Right ventricle myocardium inferior (tissue), 1 donor: ENCODE measurements at regions not wholly inside any gene's neighbourhood (a gene's known extent, or its start where the extent isn't known, plus 50 kb on each side); places are given as distances from the start of the nearest gene placed in this dataset.

Experiments
- ATAC-seq: fragments of 200-7000 bp; cut with Tn5 transposase; one replicate; pipeline ENCODE4 v1.9.1; 2020; ENCODE audit warnings: mild to moderate bottlenecking, moderate library complexity
- DNase-seq: peaks from one replicate; pipeline ENCODE4 v3.0.0; 2021; ENCODE audit errors: missing footprints
- intact Hi-C: fragments of 100-400 bp; cut with DNase I; formaldehyde crosslinking; loops from one replicate; pipeline ENCODE4 v1.11.0; 2022
- donor health status: DM: no; HTN: yes; CAD: no; lungs with severe emphysema.

DNA sequence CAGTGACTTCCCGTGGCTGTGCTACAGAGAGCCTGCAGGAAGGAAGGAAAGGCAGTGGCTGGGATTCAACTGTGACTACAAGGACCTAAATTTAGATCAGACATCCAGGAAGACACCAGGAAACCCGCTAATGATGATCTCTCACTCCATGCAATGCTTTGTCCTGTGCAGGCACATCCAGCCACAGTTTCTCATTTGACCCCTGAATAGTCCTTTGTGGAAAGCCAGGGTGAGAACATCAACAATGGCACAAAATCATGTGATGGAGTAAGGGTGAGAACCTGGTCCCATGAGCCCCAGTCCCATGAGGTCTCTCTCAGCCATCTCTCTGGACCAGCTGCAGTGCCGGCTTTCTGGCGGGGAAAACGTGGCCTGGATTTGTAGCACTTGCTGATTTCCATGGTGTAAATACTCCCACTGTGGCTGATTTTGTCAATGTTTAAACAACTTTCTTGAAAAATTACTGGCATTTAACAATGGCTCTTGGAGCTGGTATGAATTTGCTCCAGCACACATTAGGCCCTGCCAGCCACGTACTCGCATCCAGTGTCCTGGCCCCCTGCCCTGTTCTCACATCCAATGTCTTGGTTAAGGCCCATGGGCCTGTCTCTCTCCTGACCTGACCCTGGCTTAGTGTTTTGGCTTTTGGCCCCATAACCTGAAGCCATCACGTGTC, 159.0 kb upstream of the HAAO start:
- peak; percentile 58 for ATAC-seq
- no peak for DNase-seq
- intact Hi-C loops: no loop called here

DNA sequence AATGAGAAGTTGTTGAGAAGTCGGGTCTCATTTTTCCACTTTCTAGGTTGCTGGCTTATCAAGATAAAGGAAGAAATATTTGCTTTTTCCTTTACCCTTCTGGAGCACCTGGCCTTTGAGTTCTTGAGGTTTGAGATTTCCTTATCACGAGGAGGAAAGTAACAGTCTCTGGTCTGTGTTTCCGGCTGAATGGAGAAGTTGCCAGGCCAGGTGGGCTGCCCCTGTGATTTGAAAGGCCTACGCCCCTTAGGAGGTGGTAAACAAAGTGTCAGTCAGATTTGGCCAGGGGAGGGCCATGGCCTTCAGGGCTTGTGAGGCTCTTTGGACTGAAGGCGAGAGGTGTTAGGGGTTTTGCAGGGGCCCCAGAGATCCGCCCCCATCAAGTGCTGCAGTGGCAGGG, 156.7 kb upstream of the HAAO start:
- DNase-seq: no peak
- ATAC-seq: no peak
- intact Hi-C loops: loop anchor here (5.0 kb wide), 2 partner anchors 533 to 593 kb away; no protein-coding TSS in a partner anchor

DNA sequence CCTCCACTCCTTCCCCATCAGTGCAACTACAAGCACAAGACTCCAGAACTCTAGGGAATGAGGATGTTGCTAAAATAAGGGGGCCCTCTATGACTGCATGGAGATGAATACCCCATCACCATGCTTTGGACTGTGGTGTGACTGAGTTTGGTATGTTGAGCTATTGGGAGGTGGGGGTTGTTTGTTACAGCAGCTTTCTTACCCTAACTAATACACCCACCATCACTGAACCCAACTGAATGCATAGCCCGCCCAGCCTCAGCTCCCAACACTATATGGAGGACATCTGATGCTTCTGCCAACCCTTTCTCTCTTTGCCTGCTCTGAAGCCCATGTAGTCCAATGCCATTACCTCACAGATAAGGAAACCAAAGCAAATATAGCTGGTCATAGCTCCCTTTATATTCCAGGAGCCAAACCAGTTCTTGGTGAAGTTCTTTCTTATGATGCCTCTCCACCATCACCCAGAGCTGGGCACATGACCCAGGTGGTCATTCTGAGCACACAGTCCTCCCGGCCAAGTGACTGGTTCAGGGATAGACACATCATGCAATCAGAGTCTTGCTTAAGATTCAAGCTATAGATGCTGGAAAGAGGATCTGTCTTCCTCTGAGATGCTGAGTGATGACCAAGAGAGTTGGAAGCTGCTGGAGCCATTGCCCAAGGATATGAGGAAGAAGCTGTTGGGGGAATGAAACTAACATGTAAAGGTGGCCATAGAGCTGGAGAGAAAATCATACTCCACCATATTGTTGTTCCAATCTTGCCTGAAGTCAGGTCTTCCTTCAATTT, 155.6 kb upstream of the HAAO start:
- ATAC-seq: no peak
- intact Hi-C loops: loop anchor here (2.0 to 5.0 kb wide), 3 partner anchors 279 to 594 kb away; partner anchors contain the start of gene ZFP36L2
- no peak for DNase-seq

DNA sequence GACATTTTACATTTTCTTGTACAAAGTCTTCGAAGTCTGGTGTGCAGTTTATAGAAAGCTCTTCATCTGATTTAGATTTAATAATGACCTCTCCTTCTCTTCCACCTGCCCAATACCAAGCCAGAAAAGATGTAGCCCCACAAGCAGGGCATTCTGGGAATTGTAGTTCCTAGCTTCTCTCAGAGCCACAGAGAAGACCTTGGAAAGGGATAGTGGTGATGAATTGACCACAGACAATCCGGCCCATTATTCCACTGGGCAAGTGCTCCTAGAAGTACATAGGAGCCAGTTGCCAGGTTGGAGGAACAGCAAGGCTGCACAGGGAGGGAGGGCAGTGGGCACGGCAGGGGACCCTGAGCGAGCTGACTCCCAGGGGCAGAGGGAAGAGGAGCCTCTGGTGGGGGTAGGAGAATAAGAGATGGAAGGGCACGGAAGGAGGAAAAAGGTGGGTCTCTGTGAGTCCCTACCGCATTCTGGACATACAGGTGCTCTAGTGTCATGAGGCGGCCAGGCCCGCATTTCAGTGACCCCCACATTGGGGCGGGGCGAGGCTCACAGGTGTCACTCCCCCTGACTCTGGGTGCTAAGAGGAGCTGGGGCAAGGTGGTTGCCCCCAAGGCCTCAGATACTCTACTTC, 152.5 kb upstream of the HAAO start:
- ATAC-seq (no peak), DNase-seq (no peak)
- intact Hi-C loops: loop anchor here (5.0 kb wide), 2 partner anchors 537 to 597 kb away; no protein-coding TSS in a partner anchor

DNA sequence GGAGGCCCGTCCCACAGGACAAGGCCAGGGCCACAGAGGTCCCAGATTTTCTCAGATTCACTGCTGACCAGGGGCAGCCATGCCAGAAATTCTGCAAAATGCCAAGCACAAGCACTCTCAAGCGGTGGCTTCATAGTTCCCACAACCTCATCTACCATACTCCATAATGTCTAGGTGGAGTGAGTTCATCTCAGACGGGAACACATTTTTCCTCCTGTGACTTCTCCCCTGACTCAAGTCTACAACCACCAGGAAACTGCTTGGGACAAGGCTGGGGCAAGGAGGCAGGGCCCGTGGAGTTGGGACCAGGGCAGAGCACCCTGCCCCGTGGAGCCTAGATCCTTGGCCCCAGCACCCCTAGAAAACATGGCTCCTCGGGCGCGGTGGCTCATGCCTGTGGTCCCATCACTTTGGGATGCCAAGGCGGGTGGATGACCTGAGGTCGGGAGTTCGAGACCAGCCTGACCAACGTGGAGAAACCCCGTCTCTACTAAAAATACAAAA, 150.7 kb upstream of the HAAO start:
- DNase-seq: no peak
- intact Hi-C loops: no loop called here

DNA sequence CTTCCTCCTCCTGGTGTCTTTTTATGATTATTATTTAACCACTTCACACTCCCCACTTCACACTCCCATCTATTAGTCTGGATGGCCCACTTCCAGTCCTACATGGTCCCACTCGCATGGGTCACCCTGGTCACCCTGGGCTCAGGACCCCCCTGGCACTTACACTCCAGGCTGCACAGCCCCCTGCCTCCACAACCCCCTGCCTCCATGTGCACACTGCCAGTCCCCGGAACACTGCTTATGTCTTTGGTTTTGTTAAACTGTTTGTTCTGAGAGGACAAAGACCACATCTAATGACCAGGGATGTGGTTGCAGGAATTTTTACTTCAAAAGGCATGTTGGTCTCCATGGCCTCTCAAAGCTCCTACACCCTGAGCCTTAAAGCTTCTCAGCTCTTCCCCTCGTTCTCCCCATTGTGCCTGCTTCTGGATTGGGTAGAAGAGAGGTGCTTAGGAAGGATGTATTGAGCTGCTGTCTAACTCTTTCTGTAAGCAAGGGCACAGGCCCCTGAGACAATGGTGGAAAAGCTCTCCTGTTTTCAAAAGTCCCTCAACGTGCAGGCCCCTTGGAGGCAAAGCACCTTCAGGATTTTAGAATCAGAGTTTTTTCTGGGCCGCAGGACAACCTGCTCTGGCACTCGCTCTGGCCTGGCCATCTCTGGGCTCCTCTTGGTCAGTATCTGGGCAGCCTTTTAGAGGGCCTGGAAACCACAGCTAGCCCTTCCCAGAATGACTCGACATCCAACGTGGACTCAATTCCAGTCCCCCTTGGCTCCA, 150.0 kb upstream of the HAAO start:
- DNase-seq (no peak), ATAC-seq (no peak)
- intact Hi-C loops: no loop called here

More for the DNA sequence above, 150.7 kb upstream of the HAAO start:
- ATAC-seq: no peak

DNA sequence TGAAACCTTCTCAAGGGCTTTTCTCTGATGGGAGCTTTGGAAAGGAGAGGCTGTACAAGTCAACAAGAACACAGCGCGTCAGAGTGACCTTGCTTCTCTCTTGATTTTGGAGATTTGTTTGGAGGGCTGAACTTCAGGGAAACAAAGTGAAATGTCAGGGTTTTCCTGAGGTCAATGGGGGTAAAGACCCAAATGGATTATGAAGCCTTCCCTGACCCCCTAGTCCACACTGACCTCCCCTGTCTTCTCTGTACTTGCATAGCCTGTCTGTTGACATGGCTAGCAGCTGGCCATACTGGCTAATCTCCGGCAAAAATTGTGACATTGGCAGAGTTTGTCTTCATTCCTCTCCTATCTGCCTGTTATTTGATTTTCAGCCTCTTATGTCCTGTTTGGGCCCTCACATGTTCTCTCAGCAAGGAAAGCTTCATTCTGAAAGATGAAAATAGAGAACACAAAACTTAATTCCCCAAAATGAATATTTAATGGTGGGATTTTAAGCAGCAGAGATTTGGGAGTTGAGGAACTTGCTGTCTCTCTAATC, 149.3 kb upstream of the HAAO start:
- DNase-seq (no peak), ATAC-seq (peak; percentile 74)
- intact Hi-C loops: no loop called here

DNA sequence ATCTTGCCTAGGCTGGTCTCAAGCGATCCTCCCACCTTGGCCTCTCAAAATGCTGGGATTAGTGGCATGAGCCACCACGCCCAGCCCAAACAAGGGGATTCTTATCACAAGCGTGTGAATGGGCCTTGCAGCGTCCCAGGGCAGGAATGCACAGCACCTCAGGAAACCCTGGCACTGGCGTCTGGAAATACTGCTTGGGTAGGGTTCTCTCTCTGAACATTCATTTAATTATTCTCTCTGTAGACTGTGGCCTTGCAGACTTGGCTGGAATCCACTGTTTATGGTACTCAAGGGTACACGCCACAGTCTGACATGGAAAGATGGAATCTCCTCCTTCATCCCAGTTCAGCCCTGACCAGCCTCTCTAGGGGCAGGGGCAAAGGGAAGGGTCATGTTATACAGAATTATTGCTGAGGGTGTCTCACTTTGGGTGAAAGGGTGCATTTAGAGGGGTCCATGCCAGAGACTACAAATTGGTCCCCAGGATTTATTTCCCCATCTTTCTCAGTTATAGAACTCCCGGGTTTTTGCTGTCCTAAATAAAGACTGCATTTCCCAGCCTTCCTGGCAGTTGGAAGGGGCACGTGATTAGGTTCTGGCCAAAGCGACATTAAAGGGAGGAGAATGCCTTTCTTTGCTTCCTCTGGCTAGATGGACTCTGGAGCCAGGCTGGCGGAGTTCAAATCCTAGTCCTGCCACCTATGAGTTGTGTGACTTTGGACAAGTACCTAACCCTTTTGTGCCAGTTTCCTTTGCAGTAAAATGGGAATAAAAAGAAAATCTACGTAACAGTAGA, 147.2 kb upstream of the HAAO start:
- DNase-seq (peak; percentile 50), ATAC-seq (no peak)
- intact Hi-C loops: no loop called here

DNA sequence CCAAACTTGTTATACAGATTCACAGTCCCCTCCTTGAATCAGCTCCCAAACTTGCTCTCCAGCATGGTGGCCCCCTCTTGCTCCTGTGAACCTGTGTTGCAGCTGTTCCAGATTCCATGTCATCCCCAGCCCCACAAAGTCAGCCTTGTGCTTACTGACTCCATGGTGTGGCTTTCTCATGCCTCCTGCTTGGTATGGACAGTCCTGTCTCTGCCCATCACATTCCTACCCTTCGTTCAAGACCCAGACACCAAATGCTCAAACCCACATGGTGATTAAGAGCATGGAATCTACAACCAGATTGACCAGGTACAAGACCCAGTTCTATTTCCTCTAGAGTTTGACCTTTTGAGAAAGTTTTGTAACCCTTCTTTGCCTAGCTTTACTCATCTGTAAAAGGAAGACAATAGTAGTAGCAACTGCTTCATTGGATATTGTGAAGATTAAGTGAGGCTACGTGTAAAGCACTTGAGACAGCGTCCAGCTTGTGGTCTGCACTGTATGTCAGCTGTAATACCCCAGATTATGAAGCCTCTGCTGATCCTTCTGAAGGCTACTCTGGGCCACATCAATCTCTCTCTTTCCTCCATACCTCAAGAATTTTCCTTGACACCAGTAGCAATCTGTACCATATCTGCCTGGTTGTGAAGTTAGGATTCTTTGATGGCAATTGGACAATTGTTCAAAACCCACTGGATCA, 146.4 kb upstream of the HAAO start:
- no peak for ATAC-seq
- DNase-seq: peak; percentile 2
- intact Hi-C loops: no loop called here

DNA sequence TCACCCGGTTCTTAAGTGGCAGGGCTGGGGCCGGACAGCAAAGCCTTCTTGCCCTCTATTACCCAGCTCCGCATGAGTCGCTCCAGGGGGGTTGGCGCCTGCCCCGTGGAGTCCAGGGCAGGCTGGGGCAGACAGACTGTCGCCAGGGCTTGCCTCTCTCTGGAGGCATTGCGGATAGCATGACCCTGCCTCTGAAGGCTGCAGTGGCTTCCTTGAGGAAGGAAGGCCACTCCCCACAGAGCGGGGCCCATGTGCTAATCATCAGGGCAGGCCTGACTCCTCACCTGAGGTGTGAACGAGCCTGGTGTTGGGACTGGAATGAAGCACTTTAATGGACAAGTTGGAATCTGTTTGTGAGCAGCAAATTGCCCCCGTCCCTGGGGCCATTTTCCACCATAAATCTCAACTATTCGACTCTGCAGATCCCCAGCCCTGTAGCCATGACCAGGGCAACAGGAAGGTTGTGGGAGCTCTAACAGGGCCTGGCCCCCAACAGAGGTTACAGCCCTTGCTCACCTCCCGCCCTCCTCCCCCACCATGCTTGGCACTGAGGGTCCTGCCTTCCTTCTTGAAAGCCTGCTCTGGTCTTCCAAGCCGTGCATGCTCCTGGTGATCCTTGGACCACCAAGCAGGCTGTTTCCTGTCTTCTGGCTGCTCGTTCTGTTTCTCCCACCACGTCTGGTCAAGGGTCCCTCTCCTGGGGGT, 144.9 kb upstream of the HAAO start:
- intact Hi-C loops: no loop called here
- DNase-seq: peak; percentile 74
- ATAC-seq: no peak

DNA sequence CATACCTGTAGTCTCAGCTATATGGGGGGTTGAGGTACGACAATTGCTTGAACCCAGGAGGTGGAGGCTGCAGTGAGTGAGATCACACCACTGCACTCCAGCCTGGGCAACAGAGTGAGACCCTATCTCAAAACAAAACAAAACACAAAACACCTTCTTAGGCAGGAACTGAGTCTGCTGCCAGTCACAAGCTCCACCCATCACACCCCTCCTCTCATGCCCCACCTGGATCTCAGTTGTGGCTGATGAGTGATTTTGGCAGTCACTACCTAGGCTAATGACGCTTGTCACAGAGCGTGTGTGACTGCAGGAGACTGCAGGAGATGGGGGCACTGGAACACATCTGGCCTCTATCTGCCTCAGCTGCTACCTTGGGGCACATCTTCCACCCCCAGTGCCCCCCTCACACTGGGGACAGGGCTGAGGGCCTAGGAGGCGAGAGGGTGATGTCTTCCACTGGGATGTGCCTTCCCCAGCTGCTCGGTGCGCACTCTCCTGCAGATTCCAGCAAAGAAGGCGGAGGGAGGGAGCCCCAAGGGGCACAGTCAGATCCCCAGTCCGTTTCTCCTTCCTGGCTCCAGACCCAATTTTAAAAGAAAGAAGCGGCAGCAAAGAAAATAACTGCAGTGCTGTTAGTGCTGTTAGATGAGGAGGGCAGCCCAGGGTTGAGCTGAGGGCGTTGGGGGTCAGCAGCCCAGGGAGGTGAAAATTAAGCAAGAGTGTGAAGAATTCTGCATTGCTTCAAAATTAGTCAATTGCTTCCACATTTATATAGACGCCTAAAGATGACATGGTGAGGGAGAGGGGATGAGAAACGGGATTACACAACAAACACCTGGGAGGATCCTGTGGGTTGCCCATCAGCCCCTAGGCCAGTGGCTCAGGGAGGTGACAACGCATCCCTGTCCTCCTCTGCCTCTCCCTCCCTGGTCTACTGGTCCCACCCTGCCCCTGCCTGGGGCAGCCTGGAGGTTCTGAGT, 143.6 kb upstream of the HAAO start:
- intact Hi-C loops: no loop called here
- DNase-seq (peak; percentile 59), ATAC-seq (peak; percentile 43)

DNA sequence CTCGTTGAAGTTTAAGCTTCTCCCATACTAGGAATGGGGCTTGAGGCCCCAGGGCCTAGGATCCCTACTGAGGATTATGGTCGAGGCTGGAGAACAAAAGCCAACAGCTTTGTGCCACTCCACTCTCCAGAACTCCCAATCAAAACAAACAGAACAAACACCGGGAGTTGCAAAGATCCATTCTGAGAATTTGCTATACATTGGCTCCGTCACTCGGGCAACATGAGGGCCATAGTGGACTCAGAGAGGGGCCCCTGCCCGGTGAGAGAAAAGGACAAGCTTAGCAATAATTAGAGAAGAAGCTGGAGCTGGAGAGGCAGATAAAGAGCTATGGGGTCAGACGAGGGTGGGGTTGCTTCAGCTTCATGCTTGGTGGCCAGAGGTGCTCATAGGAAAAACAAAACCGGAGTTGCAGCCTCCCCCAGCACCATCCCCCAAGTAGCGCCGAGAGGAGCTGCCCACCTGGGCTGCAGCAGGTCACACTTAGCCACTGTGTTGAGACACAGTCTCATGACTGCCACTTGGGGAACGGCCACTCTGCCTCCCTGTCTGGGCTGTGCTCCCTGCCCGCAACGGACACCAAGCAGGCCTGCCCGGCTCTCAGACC, 142.3 kb upstream of the HAAO start:
- intact Hi-C loops: no loop called here

DNA sequence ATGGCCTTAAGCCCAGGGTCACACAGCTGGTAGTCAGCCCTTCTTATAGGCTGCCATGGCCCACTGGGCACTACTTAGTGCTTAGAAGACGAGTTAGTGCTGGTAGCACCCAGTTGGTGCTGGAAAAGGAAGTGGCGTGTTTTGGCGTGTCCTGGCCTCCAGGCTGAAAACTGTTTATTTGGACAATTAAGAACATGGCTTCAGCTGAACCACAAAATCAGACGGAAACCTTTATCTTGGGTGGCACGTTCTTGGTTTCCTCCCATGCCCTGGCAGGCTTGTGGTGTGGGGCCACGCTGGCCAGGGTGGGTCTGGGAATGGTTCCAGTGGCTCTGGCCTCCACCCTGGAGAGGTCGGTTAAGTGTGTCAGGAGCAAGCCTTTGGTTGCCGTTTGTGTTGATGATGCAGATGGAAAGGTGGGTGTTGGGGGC, 141.5 kb upstream of the HAAO start:
- intact Hi-C loops: no loop called here
- ATAC-seq (no peak), DNase-seq (peak; percentile 15)

More for the DNA sequence above, 142.3 kb upstream of the HAAO start:
- DNase-seq (peak; percentile 18), ATAC-seq (no peak)

DNA sequence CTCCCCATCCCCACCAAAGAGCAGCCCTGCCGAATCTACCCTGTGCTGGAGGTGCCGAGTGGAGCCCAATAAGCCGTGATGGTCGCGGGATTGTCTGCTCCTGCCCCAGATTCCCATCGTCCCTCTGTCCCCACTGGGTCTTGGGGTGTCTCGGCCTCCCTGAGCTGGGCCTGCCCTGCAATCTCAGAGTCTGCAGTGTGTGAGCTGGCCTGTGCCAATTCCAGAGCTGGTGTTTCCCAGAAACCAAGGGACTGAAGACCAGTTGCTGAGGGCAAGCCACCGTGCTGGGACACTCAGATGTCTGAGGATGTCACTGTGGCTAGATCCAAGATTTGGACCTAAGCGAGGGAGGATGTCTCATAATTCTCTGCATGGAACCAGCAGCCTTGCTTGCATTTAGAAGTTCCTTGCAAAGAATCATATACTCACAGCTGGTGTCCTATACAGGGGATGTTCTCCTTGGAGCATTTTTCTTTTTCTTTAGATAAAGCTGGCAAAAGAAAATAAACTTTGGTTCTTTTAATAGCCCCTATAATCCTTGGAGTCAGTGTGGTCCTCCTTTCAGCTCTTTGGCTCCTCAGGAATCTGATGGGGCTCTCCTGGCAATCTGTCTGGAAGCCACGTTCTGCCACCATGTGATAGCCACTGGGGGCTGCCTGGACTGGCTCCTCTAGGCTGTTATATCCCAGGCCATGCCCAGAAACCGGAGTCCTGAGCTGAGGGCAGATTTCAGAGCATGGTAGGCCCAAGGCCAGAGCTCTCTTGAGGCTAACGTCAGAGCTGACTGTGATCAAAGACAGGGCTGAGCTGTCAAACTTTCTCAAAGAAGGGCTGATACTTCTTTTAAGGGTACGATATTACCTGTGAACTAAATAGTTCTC, 140.1 kb upstream of the HAAO start:
- DNase-seq: peak; percentile 65
- ATAC-seq: peak; percentile 66
- intact Hi-C loops: no loop called here
